Hematopoietic multipotent progenitor cell treated with erythropoietin and hydrocortisone succinate and interleukin-3 and kit ligand, for 17 days (in vitro differentiated cells): ENCODE measurements at regions not wholly inside any gene's neighbourhood (a gene's known extent, or its start where the extent isn't known, plus 50 kb on each side); places are given as distances from the start of the nearest gene placed in this dataset.

Source experiments
- DNase-seq: peaks from one replicate; pipeline ENCODE4 v3.0.0-alpha.2; 2015; ENCODE audit warnings: low spot score

DNA sequence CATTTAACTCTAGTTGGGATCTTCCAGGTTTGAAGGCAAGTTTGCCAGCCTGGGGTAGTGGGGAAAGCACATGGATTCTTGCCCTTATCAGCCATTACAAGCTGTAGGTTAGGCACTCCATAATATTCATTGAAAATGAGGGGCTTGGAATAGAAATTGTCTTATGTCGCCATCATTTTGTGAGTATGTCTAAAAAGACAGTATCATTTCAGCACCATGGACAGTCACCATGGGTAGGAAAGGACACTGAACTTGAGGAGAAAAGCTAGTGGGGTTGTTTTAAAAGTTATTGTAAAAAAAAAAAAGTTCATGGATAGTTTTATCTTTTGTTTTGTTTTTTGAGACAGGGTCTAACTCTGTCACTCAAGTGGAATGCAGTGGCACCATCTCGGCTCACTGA, 356.1 kb downstream of the HNRNPD start:
- DNase-seq, result no peak

GRCh38 chr4:82005158-82005557, 368.6 kb downstream of the HNRNPD start:
- DNase-seq, result no peak

DNA sequence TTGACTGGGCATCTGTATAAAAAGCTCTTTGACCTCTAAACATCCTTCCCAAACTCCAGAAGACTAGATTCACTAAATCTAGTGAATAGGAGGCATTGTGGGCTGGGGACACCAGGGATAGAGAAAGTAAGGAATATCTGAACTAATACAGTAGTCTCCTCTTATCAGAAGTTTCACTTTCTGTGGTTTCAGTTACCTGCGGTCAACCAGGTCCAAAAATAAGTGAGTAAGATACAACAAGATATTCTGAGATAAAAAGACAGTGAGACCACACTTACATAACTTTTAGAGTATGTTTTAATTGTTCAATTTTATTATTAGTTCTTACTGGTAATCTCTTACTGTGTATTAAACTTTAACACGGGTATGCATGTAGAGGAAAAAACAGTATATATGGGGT, 376.5 kb downstream of the HNRNPD start:
- DNase-seq, result no peak

DNA sequence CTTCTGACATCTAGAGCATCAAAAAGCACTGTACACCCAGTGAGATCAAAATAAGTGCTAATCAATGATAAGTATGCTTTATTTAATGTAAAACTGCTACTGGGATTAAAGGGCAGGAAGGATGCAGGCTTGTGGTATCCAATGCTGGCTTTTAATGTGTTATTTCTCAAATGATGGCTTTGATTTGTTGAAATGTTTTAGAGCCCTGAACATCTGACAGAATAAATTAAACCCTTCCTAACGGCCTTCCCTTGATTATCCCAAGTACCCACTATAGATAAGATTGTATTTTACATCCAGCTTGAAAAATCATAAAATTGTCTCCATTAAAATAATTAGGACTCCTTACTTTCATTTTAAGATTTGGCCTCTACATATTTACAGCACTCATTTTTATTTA, 382.9 kb downstream of the HNRNPD start:
- no peak for DNase-seq

- DNase-seq, result no peak
Measured at GRCh38 chr4:81990211-81990610, 383.6 kb downstream of the HNRNPD start.

GRCh38 chr4:81989202-81989601, 384.6 kb downstream of the HNRNPD start:
- no peak for DNase-seq

DNA sequence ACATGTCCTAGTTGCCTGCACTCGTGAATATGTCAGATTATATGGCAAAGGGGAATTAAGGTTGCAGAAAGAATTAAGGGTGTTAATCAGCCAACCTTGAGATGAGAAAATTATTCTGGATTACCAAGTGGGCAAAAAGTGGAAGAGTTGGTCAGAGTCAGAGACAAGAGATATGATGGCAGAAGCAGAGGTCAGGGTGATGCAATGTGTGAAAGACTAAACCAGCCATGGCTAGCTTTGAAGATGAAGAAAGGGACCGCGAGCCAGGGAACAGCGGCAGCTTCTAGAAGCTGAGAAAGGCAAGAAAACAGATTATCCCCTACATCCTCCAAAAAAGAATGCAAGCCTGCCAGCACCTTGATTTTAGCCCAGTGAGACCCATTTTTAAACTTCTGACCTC, 385.6 kb downstream of the HNRNPD start:
- DNase-seq, result no peak

GRCh38 chr4:81984746-81985145, 389.0 kb downstream of the HNRNPD start:
- no peak for DNase-seq

GRCh38 chr4:81982846-81983540, 390.8 kb downstream of the HNRNPD start:
- no peak for DNase-seq

- no peak for DNase-seq
Measured at GRCh38 chr4:81981218-81981617, 392.6 kb downstream of the HNRNPD start.

DNA sequence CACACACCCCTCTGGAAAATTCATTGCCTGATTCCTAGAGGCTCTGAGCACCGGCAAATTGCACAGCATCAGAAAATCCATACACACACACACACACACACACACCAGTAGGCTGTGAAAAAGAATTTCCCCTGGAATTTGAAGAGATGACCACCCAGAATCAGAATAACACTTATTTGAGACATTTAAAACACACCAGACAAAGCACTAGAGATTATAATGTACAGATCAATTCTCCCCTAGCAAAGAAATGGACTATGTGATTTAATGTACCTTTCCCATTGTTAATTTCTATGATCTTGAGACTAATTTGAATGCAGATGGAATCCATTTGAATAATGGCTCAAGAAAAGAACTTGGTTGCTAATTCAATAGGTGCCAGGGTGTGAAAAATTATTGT, 399.3 kb downstream of the HNRNPD start:
- DNase-seq, result no peak

GRCh38 chr4:81971637-81972381, 402.0 kb downstream of the HNRNPD start:
- DNase-seq, result no peak

- DNase-seq, result no peak
Measured at GRCh38 chr4:81971061-81971460, 402.7 kb downstream of the HNRNPD start.

- no peak for DNase-seq
Measured at GRCh38 chr4:81970454-81970853, 403.3 kb downstream of the HNRNPD start.

DNA sequence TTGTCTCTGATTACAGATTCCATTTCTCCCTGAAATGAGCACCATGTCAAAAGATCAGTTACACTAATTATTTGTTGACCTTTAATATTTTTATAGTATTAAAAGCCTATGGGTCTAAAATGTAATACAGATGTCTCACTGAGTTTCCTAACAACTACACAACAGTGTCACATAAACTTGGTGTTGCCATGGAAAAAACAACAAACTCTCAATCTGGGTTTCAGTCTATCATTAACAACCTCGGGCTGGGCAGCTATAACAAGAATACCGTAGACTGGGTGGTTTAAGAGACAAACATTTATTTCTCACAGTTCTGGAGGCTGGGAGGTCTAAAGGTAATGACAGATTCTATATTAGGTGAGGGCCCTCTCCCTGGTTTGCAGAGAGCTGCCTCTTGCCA, 407.1 kb downstream of the HNRNPD start:
- no peak for DNase-seq

DNA sequence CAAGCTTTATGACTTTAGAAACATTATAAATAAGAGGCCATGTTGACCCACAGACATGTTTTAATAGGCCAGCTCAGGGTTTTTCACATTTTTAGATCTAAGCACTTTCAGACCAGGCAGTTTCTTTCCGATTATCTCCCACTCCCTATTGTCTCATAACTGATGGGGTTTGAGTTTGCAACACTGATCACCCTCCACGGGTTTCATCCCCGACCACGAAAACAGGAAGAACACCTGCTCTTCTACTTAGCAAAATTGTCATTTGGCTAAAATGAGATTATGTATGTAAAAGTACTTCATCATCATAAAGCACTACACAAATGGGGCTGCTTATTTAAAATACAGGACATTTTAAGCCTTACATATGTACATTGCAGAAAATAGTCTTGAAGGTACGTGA, 407.9 kb downstream of the HNRNPD start:
- no peak for DNase-seq

DNA sequence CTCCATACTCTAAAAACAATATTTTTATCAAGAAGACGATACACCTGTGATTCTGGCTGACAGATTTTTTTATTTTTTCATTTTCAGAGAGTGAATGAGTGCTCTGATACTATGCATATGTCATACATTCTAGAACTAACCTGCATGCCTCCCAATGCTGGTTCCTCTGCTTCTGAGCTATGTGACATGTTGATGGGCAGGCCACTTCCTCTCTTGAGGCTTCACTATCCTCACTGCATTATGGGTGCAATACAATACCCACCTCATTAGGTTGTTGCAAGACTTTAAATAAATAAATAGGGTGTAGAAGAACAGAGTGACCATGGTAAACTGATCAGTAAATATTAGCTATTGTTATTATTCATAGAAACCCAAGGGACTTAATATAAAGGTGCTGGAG, 408.3 kb downstream of the HNRNPD start:
- no peak for DNase-seq

GRCh38 chr4:81963763-81964020, 410.1 kb downstream of the HNRNPD start:
- no peak for DNase-seq

DNA sequence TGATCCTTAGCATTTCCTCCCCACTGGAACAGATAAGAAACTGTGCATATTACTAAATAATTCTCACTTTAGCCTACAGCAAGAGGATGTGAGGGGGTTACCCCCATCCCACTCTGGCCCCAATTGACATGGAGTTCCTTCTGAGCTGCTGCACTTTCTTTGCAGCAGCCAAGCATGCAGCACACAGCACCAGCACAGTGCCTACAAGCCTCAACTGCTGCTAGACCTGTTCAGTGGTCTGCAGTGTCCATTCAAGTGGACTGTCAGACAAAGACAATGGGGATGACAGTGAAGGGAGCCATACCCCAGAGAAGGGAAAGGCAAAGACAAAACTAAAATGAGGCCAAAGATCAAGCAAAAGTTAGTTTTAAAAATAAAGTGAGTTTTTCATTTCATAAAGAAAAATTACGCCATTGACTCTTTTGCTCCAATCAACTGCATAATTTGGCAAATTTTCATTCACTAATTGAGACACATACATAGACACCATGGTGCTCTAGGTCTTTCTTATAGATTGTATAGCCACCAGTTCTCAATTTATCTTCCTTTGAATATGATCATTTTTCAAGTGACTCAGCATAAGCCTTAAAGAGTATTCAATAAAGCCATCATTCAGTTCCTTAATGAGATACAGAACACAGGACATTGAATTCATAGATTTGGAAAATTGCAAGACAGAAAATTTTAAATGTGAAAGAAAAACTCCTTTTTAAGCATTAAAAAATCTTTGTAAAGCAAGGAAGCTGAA, 410.6 kb downstream of the HNRNPD start:
- DNase-seq, result no peak

- DNase-seq, result no peak
Measured at GRCh38 chr4:81960961-81961360, 412.8 kb downstream of the HNRNPD start.

DNA sequence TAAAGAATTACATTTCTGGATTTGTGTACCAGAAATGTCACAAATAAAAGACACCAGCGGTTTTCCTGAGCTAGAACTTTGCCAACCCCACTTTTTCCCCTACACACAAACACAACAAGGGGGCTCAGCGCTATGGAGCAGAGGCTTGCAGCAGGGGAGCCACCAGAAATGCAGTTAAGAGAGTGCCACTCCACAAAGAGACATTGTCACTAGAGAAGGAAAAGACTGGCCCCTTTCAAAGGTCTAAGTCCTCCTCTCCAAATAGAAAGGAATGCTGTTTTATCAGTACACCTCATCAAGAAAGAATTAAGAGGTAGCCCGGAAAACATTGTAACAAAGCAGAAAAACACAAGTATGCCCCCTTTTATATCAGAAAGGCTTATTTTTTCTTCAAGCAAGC, 419.5 kb downstream of the HNRNPD start:
- no peak for DNase-seq

DNA sequence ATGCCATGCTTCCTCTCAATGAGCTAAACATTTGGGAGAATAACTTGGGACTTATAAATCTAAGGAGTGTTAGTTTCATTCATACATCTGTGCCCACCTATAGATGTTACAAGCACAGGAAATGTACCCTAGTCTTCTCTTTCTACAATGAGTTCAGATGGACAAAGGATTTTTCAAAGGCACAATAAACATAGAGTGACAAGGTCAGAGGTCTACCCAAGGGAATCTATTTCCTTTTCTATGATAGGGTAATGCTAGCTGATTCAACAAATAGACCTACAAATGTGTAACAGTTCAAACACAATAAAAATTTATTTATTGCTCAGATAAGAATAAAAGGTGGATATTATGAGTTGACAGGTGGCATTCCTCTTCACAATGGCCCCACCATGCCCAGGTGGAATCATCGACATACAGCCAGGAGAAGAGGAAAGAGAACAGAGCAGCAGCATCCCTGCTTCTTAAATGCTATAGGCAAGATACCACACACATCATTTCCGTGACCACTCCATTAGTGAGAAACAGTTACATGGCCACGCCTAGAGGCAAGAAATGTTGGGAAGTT, 421.8 kb downstream of the HNRNPD start:
- no peak for DNase-seq

- DNase-seq, result no peak
Measured at GRCh38 chr4:81946996-81947395, 426.8 kb downstream of the HNRNPD start.
